ENCODE measurements at regions not wholly inside any gene's neighbourhood (a gene's known extent, or its start where the extent isn't known, plus 50 kb on each side); places are given as distances from the start of the nearest gene placed in this dataset.

DNA sequence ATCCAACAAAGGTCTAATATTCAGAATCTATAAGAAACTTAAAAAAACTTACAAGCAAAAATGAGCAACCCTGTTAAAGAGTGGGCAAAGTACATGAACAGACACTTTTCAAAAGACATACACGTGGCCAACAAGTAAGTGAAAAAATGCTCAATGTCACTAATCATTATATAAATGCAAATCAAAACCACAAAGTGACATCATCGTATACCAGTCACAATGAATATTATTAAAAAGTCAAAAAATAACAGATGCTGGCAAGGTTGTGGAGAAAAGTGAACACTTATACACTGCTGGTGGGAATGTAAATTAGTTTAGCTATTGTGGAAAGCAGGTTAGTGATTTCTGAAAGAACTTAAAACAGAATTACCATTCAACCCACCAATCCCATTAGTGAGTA is 199.1 kb downstream of the SNAPC1 start:
- no peaks in the 10 kb centered on the region for H4K20me1 ChIP-seq (ENCODE audit: control insufficient read depth, insufficient read depth, insufficient read length)
- no peak overlapping the region for H3K18ac ChIP-seq (ENCODE audit: insufficient read length, low read depth, low read length)
- H3K9me3 ChIP-seq (ENCODE audit: control insufficient read depth, low read depth, low read length) = no peaks in the 10 kb centered on the region
- no peaks in the 10 kb centered on the region for H3K79me2 ChIP-seq (ENCODE audit: insufficient read depth, low read length)
- H3K4me1 Mint-ChIP-seq = no peaks in the 10 kb centered on the region
- no peak overlapping the region for H2AK5ac ChIP-seq (ENCODE audit: insufficient read length, low read length)
- H3K27ac ChIP-seq (ENCODE audit: insufficient read length, low read depth, low read length) = no peak overlapping the region
- no peak for DNase-seq
- no peak overlapping the region for H4K5ac ChIP-seq (ENCODE audit: insufficient read length, low read depth, low read length)
- no peak overlapping the region for H3T11ph ChIP-seq (ENCODE audit: low read length)
- no peak overlapping the region for H2BK12ac ChIP-seq (ENCODE audit: insufficient read length, low read depth, low read length)
- H3K4me1 ChIP-seq (ENCODE audit: insufficient read depth, low read length) = no peaks in the 10 kb centered on the region
- no CpG with 5 or more reads among the region's 2 CpGs for WGBS (ENCODE audit: extremely low coverage, insufficient read length, low lambda C conversion rate)
- TF ChIP-seq, protein P1, sequence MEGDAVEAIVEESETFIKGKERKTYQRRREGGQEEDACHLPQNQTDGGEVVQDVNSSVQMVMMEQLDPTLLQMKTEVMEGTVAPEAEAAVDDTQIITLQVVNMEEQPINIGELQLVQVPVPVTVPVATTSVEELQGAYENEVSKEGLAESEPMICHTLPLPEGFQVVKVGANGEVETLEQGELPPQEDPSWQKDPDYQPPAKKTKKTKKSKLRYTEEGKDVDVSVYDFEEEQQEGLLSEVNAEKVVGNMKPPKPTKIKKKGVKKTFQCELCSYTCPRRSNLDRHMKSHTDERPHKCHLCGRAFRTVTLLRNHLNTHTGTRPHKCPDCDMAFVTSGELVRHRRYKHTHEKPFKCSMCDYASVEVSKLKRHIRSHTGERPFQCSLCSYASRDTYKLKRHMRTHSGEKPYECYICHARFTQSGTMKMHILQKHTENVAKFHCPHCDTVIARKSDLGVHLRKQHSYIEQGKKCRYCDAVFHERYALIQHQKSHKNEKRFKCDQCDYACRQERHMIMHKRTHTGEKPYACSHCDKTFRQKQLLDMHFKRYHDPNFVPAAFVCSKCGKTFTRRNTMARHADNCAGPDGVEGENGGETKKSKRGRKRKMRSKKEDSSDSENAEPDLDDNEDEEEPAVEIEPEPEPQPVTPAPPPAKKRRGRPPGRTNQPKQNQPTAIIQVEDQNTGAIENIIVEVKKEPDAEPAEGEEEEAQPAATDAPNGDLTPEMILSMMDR (conservative IDR thresholded peaks at IDR 0.05) = no peak
- no peaks in the 10 kb centered on the region for H3K23me2 ChIP-seq (ENCODE audit: insufficient read length, low read depth, low read length, poor library complexity, severe bottlenecking)
- H3K4ac ChIP-seq (ENCODE audit: low read depth, low read length) = no peak overlapping the region
- H3K36me3 Mint-ChIP-seq (ENCODE audit: insufficient read depth in 1 of 3, low read depth in 3 of 3) = peaks cover 0 to 4% (median 0%) of the 10 kb centered on the region in 3 experiments; a peak in 2 of 7 replicates
- no peak overlapping the region for H3K56ac ChIP-seq (ENCODE audit: insufficient read length, low read depth, low read length)
- no peaks in the 10 kb centered on the region for H3K79me1 ChIP-seq (ENCODE audit: insufficient read depth, low read depth, low read length, poor library complexity, severe bottlenecking)
- H3K4me3 Mint-ChIP-seq = no peak overlapping the region
- H4K8ac ChIP-seq (replicated peaks; ENCODE audit: insufficient read length, low read depth, low read length) = no peak overlapping the region
- H4K91ac ChIP-seq (ENCODE audit: insufficient read length, low read depth, low read length) = no peak overlapping the region
- H3K27me3 Mint-ChIP-seq (ENCODE audit: low read depth) = no peaks in the 10 kb centered on the region
- peaks cover 6 to 8% of the 10 kb centered on the region in 2 experiments; a peak in 3 of 5 replicates for H3K9me3 Mint-ChIP-seq
- no peak overlapping the region for H2AFZ ChIP-seq (ENCODE audit: low read length)
- no peak overlapping the region for H3K14ac ChIP-seq (ENCODE audit: insufficient read depth, low read length)
- no peak overlapping the region for H2BK5ac ChIP-seq (ENCODE audit: insufficient read length, low read length)
- H2BK20ac ChIP-seq (ENCODE audit: low read depth, low read length, poor library complexity, severe bottlenecking) = no peak overlapping the region
- H3K27ac Mint-ChIP-seq = no peak overlapping the region
- H2BK120ac ChIP-seq (ENCODE audit: low read depth, low read length, poor library complexity, severe bottlenecking) = no peak overlapping the region
- H2BK15ac ChIP-seq (ENCODE audit: low read depth, low read length) = no peak overlapping the region
- H3K4me2 ChIP-seq (ENCODE audit: insufficient read depth, insufficient read length, low read length) = no peak overlapping the region
- H3K27me3 ChIP-seq (ENCODE audit: insufficient read depth, low read length) = no peaks in the 10 kb centered on the region
- H3K23ac ChIP-seq (ENCODE audit: insufficient read length, low read depth, low read length) = no peak overlapping the region
- no peak overlapping the region for H3K9ac ChIP-seq (ENCODE audit: extremely low read depth, insufficient read length, low read length)

All from H9 (cell line).